Esophagus squamous epithelium (tissue), 4 donors: ENCODE measurements at regions not wholly inside any gene's neighbourhood (a gene's known extent, or its start where the extent isn't known, plus 50 kb on each side); places are given as distances from the start of the nearest gene placed in this dataset.

Experiments
- CTCF ChIP-seq, 6 experiments: fragments of 450-650 bp in 4 of 6; fragments of 200-600 bp in 2 of 6; sonication (generic) in 2 of 6; IDR thresholded peaks; one replicate each; pipeline ENCODE4 v1.5.1; 2016 to 2019; ENCODE audit warnings: antibody characterized with exemption in 6 of 6, mild to moderate bottlenecking in 4 of 6, moderate library complexity in 4 of 6
- POLR2A ChIP-seq, 4 donors: fragments of 450-650 bp; IDR thresholded peaks; one replicate each; pipeline ENCODE4 v1.6.1; 2017; ENCODE audit warnings: antibody characterized with exemption in 4 of 4, mild to moderate bottlenecking in 4 of 4, moderate library complexity in 3 of 4

- TF ChIP-seq CTCF (IDR thresholded peaks at IDR 0.05): no peak
- no peak for TF ChIP-seq POLR2A (IDR thresholded peaks at IDR 0.05)
Measured at GRCh38 chr12:115118177-115118724, 434.3 kb upstream of the TBX3 start.
